Thyroid gland (tissue), 4 donors: ENCODE measurements at regions not wholly inside any gene's neighbourhood (a gene's known extent, or its start where the extent isn't known, plus 50 kb on each side); places are given as distances from the start of the nearest gene placed in this dataset.

Source experiments
- POLR2A ChIP-seq, 2 donors: fragments of 450-650 bp; IDR thresholded peaks; one replicate each; pipeline ENCODE4 v1.6.1; 2017; ENCODE audit warnings: antibody characterized with exemption in 2 of 2, mild to moderate bottlenecking in 2 of 2, moderate library complexity in 1 of 2
- TF ChIP-seq, protein P1 (sequence below), 6 experiments: fragments of 200-600 bp in 3 of 6; fragments of 450-650 bp in 3 of 6; sonication (generic) in 3 of 6; IDR thresholded peaks; one replicate each; pipeline ENCODE4 v1.5.1; 2016 to 2019; ENCODE audit warnings: antibody characterized with exemption in 6 of 6, mild to moderate bottlenecking in 2 of 6, inconsistent platforms in 1 of 6, moderate library complexity in 1 of 6

DNA sequence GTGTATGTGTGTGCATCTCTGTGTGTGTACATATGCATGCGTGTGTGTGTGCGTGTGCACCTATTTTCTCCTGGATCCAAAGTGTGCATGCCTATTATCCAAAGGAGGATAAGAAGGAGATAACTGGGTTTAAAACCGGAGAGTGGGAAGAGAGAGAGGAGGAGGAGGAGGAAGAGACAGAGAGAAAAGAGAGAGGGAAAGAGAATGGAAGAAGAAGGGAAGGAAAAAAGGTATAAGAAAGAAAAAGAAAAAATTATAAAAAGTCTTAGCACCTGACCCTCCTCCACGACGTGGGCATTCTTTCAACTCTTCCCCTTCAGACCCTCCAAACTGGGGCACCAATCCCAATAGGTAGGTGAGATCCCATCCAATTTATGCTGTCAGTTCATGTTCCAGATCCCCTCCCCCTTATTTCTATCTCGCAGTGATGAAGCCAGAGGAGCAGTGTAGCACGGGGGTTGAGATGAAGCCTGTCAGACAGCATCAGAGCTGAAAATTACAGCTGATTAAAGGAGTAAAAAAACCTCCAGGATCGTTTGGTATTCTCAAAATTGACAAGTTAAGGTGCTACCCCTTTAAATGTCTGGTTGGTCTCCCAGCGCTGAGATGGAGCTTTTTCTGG is 386.7 kb upstream of the ATP5MC3 start:
- TF ChIP-seq, protein P1, sequence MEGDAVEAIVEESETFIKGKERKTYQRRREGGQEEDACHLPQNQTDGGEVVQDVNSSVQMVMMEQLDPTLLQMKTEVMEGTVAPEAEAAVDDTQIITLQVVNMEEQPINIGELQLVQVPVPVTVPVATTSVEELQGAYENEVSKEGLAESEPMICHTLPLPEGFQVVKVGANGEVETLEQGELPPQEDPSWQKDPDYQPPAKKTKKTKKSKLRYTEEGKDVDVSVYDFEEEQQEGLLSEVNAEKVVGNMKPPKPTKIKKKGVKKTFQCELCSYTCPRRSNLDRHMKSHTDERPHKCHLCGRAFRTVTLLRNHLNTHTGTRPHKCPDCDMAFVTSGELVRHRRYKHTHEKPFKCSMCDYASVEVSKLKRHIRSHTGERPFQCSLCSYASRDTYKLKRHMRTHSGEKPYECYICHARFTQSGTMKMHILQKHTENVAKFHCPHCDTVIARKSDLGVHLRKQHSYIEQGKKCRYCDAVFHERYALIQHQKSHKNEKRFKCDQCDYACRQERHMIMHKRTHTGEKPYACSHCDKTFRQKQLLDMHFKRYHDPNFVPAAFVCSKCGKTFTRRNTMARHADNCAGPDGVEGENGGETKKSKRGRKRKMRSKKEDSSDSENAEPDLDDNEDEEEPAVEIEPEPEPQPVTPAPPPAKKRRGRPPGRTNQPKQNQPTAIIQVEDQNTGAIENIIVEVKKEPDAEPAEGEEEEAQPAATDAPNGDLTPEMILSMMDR (IDR thresholded peaks at IDR 0.05): no peak
- TF ChIP-seq POLR2A (IDR thresholded peaks at IDR 0.05): no peak
